ENCODE measurements at regions not wholly inside any gene's neighbourhood (a gene's known extent, or its start where the extent isn't known, plus 50 kb on each side); places are given as distances from the start of the nearest gene placed in this dataset.
A peak's percentile ranks its signal among the peaks of the same experiment; 100 is the strongest.

DNA sequence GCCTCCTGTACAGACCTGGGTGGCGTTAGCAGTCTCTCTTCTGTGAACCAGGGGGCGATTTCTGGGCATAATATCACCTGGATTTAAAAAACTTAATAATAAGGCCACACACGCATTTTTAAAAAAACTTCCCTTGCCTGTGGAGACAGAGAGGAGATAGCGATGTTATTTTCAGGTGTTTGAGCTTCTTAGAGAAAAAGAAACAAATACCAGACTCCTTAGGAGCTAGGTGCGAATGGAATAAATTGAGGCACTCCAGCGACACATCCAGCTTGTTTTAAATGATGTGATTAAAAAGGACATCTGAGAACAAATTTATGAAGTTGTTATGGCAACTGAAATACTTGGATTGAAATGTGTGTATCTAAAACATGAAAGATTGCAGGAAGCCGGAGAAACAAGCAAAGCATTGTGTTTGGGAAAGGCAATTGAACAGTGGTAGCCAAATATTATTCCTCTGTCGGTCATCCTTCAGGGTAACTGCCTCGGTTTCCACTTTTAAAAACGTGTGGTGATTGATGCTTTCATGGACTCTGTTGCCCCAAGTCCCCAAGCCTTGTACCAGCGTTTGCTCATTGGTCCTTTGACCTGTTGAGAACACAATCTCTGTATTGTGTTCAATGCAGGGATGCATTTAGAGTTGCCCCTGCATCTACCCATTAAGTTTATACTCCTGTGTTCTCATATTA is 158.7 kb downstream of the TM9SF2 start:
- Mint-ChIP-seq H3K27ac (ENCODE audit: unreplicated experiment) (no peak overlapping the region), H3K4me3 (ENCODE audit: unreplicated experiment) (no peak overlapping the region), H3K9me3 (ENCODE audit: unreplicated experiment) (no peaks in the 10 kb centered on the region), H3K27me3 (ENCODE audit: unreplicated experiment) (no peaks in the 10 kb centered on the region), H3K36me3 (ENCODE audit: unreplicated experiment) (no peaks in the 10 kb centered on the region), H3K4me1 (ENCODE audit: low read depth, unreplicated experiment) (peaks cover 42% of the 10 kb centered on the region)
- DNase-seq: no peak
- TF ChIP-seq CTCF (IDR thresholded peaks at IDR 0.05; ENCODE audit: partially characterized antibody, unreplicated experiment): no peak

- Mint-ChIP-seq H3K27me3 (ENCODE audit: unreplicated experiment) (no peaks in the 10 kb centered on the region), H3K4me1 (ENCODE audit: low read depth, unreplicated experiment) (peaks cover 42% of the 10 kb centered on the region), H3K27ac (ENCODE audit: unreplicated experiment) (no peak overlapping the region), H3K36me3 (ENCODE audit: unreplicated experiment) (no peaks in the 10 kb centered on the region), H3K9me3 (ENCODE audit: unreplicated experiment) (no peaks in the 10 kb centered on the region), H3K4me3 (ENCODE audit: unreplicated experiment) (no peak overlapping the region)
- TF ChIP-seq CTCF (IDR thresholded peaks at IDR 0.05; ENCODE audit: partially characterized antibody, unreplicated experiment): no peak
- DNase-seq: no peak
These were observed 158.0 kb downstream of the TM9SF2 start for GRCh38 chr13:99659226-99659625.

DNA sequence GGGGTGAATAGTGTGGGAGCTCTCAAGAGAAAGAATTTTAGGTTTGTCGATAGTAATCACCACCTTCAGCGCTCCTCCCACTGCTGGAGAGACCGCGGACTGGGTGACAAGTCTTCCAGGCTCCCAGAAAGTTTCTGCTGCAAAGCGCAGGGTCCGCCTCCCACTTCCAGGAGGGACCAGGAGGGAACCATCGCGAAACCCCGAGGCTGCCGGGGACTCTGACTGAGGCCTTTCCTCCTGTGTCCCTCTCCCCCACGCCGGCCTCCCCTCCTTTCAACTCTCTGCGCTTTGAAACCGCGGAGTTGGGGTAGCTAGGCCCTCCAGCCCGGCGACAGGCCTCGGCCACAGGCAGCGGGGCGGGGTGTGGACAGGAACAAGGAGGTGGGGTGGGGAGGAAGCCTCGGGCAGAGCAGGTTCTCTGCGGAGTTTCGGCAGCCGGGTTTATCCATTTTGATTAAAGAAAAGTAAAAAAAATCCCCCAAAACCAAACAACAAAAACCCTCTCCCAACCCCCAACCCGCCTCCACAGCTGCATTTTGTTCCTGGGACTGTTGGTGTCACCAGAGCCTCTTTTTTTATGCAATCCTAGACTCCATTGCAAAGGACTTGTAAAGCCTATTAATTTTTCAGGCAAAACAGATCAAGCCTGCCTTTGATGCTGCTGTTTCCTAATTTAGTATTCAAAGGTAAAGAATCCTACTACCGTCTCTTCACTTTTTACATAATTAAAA is 157.2 kb downstream of the TM9SF2 start:
- TF ChIP-seq CTCF (IDR thresholded peaks at IDR 0.05; ENCODE audit: partially characterized antibody, unreplicated experiment): no peak
- Mint-ChIP-seq H3K9me3 (ENCODE audit: unreplicated experiment) (no peaks in the 10 kb centered on the region), H3K27me3 (ENCODE audit: unreplicated experiment) (no peaks in the 10 kb centered on the region), H3K4me3 (ENCODE audit: unreplicated experiment) (peak overlapping the region; percentile 76), H3K36me3 (ENCODE audit: unreplicated experiment) (no peaks in the 10 kb centered on the region), H3K27ac (ENCODE audit: unreplicated experiment) (peak overlapping the region; percentile 57), H3K4me1 (ENCODE audit: low read depth, unreplicated experiment) (peaks cover 40% of the 10 kb centered on the region)
- DNase-seq: peak; percentile 62

GRCh38 chr13:99657848-99658260 is 156.6 kb downstream of the TM9SF2 start:
- H3K9me3 Mint-ChIP-seq (ENCODE audit: unreplicated experiment): no peaks in the 10 kb centered on the region
- H3K27me3 Mint-ChIP-seq (ENCODE audit: unreplicated experiment): no peaks in the 10 kb centered on the region
- H3K4me3 Mint-ChIP-seq (ENCODE audit: unreplicated experiment): peak overlapping the region; percentile 76
- peak overlapping the region; percentile 52 for H3K27ac Mint-ChIP-seq (ENCODE audit: unreplicated experiment)
- peaks cover 37% of the 10 kb centered on the region for H3K4me1 Mint-ChIP-seq (ENCODE audit: low read depth, unreplicated experiment)
- DNase-seq: peak; percentile 62
- no peaks in the 10 kb centered on the region for H3K36me3 Mint-ChIP-seq (ENCODE audit: unreplicated experiment)
- TF ChIP-seq CTCF (IDR thresholded peaks at IDR 0.05; ENCODE audit: partially characterized antibody, unreplicated experiment): no peak

DNA sequence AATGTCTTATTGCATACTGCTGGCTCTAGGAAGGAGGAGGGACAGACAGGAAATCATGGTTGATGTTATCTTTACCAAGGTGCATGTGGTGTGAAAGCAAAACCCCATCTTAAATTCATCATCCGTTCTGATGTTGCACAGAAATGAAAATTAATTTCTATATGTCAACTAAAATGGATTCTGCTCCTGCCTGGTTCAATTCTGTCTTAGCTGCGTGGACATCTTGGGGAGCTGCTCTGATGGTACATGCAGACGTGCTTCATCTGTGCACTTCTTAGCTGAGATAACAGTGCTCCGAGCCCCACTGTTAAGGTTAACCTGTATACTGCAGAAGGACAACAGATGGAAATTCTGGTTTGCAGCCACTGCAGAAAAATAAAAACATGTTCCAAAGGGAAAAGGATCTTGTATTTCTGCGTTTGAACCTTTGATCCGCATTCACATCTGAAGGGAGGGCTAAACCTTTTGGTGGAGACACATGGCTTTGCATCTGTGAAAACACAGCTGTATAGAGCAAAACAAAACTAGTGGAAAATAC is 155.6 kb downstream of the TM9SF2 start:
- no peak for TF ChIP-seq CTCF (IDR thresholded peaks at IDR 0.05; ENCODE audit: partially characterized antibody, unreplicated experiment)
- Mint-ChIP-seq H3K36me3 (ENCODE audit: unreplicated experiment) (no peaks in the 10 kb centered on the region), H3K4me1 (ENCODE audit: low read depth, unreplicated experiment) (peaks cover 33% of the 10 kb centered on the region)

More for the DNA sequence above, 155.6 kb downstream of the TM9SF2 start:
- H3K27ac Mint-ChIP-seq (ENCODE audit: unreplicated experiment): peak overlapping the region; percentile 76
- H3K27me3 Mint-ChIP-seq (ENCODE audit: unreplicated experiment): no peaks in the 10 kb centered on the region
- DNase-seq: no peak
- no peaks in the 10 kb centered on the region for H3K9me3 Mint-ChIP-seq (ENCODE audit: unreplicated experiment)
- peak overlapping the region; percentile 39 for H3K4me3 Mint-ChIP-seq (ENCODE audit: unreplicated experiment)
